Activated CD4-positive, alpha-beta memory T cell treated with anti-CD3 and anti-CD28 coated beads, Interleukin-2, amount 10 ng/mL, durations not matched to agents 7 days and 5 days (primary cell): ENCODE measurements at regions not wholly inside any gene's neighbourhood (a gene's known extent, or its start where the extent isn't known, plus 50 kb on each side); places are given as distances from the start of the nearest gene placed in this dataset.

Experiments used
- CTCF ChIA-PET: fragments of 350-600 bp; sonication (Branson Sonifier 250); formaldehyde crosslinking; loops from one replicate; lab custom pipeline; 2021; ENCODE audit warnings: antibody characterized with exemption, inconsistent platforms; lab: Charles Lee
- POLR2A ChIA-PET: fragments of 350-600 bp; sonication (Branson Sonifier 250); formaldehyde crosslinking; loops from one replicate; lab custom pipeline; 2021; ENCODE audit warnings: antibody characterized with exemption; lab: Charles Lee
- DNase-seq: peaks from one replicate; pipeline ENCODE4 v3.0.0-alpha.2; 2020
- H3K27ac Mint-ChIP-seq: one replicate; pipeline ENCODE4 v1.8.0; 2021; ENCODE audit warnings: mild to moderate bottlenecking, mixed read lengths
- H3K27me3 Mint-ChIP-seq: one replicate; pipeline ENCODE4 v1.8.0; 2021; ENCODE audit warnings: mixed read lengths
- H3K36me3 Mint-ChIP-seq: one replicate; pipeline ENCODE4 v1.8.0; 2021; ENCODE audit warnings: low read depth, mixed read lengths
- H3K4me1 Mint-ChIP-seq: one replicate; pipeline ENCODE4 v1.8.0; 2021; ENCODE audit warnings: mixed read lengths
- H3K4me3 Mint-ChIP-seq: one replicate; pipeline ENCODE4 v1.8.0; 2021; ENCODE audit warnings: mild to moderate bottlenecking, mixed read lengths
- H3K9me3 Mint-ChIP-seq: one replicate; pipeline ENCODE4 v1.8.0; 2021; ENCODE audit warnings: mixed read lengths

DNA sequence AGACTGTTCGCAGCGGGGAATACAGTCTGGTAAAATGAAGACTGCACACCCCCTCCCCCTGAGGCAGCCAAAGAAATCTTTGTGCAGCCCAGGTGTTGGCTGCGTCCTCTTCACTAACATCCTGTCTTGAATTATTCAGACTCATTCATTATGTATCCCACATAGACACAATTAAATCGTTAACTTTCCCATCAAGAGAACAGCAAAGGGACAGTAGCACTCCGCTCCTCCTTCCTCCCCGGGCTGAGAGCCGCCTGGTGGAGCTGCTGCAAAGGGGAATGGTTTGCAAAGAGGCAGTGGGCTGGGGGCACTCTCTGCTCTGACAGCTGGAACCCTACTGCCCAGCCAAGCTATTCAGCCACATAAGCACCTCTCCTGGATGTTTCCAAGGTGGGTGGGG lies 290.0 kb upstream of the SOX9 start:
- no peak for DNase-seq
- H3K4me1 Mint-ChIP-seq: no peaks in the 10 kb centered on the region
- H3K27ac Mint-ChIP-seq: no peak overlapping the region
- POLR2A ChIA-PET: no interaction called here
- H3K9me3 Mint-ChIP-seq: peaks cover 4% of the 10 kb centered on the region
- no peaks in the 10 kb centered on the region for H3K27me3 Mint-ChIP-seq
- CTCF ChIA-PET: no interaction called here
- no peak overlapping the region for H3K4me3 Mint-ChIP-seq
- no peaks in the 10 kb centered on the region for H3K36me3 Mint-ChIP-seq

DNA sequence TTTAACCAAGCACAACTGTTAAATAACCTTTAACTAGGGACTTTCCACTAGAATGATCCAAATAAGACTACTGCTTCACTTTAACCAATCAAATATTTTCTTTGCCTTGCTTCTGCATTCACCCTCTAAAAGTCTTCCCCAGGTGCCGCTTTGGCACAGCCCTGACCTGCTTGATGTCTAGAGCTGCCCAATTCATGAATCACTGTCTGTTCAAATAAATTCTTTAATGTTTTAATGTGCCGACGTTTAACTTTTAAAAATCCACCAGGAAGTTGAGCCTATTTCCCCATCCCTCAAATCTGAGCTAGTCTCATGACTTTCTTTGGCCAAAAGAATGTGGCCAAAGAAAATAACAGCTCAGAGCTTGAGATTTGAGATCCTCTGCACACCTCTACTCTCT lies 277.8 kb upstream of the SOX9 start:
- Mint-ChIP-seq H3K36me3 (no peaks in the 10 kb centered on the region), H3K27me3 (no peaks in the 10 kb centered on the region), H3K4me3 (no peak overlapping the region), H3K27ac (no peak overlapping the region), H3K9me3 (peaks cover 3% of the 10 kb centered on the region), H3K4me1 (no peaks in the 10 kb centered on the region)
- no peak for DNase-seq
- POLR2A ChIA-PET: no interaction called here
- CTCF ChIA-PET: no interaction called here

DNA sequence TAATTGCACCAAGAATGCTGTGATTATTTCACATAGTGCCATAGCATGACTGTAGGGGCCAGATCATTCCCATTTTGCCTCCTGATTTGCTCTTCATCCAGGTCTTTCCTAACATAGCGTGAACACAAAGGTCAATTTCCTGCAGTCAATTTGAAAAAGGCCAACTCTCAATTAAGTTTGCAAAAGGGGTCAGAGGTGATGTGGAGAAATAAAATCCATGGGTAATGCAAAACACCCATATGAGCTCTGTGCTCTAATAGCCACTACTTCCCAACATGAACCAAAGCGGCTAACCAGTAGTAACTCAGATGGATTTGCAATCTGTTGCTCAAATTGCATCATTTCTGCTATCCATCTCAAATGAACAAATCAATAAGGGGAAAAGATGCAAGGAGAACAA lies 275.5 kb upstream of the SOX9 start:
- ChIA-PET POLR2A (no interaction called here), CTCF (no interaction called here)
- Mint-ChIP-seq H3K4me1 (no peaks in the 10 kb centered on the region), H3K27me3 (no peaks in the 10 kb centered on the region), H3K9me3 (peaks cover 3% of the 10 kb centered on the region), H3K27ac (no peak overlapping the region), H3K36me3 (no peaks in the 10 kb centered on the region), H3K4me3 (no peak overlapping the region)
- DNase-seq: no peak

DNA sequence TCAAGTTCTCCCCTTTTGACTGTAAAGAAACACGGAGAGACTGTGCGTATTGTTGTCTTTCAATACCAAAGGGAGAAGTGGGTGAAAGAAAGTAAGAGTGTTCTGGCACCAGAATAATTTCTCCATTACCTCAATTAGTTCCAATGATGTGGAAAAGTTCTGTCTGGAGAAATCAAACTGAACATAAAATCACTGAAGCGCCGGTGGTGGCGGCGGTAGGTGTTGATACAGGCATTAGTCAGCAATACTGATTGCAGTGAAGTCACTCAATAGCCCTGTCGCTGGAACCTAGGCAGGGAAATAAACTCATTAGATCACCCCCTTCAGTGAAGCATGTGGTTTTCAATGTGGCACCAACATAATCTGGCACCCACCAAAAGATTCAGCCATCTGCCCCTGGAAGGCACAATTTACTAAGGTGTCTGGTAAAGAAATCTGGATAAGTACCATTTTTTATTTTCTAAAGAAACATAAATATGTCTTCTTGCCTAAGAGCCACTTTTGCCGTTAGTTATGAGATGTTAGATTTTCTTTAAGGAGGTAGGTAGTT lies 274.2 kb upstream of the SOX9 start:
- POLR2A ChIA-PET: no interaction called here
- no peak overlapping the region for H3K27ac Mint-ChIP-seq
- H3K27me3 Mint-ChIP-seq: no peaks in the 10 kb centered on the region
- H3K4me1 Mint-ChIP-seq: no peaks in the 10 kb centered on the region
- CTCF ChIA-PET: no interaction called here
- no peak overlapping the region for H3K4me3 Mint-ChIP-seq
- peaks cover 3% of the 10 kb centered on the region for H3K9me3 Mint-ChIP-seq
- DNase-seq: no peak
- no peaks in the 10 kb centered on the region for H3K36me3 Mint-ChIP-seq

GRCh38 chr17:71849783-71850768 lies 270.7 kb upstream of the SOX9 start:
- Mint-ChIP-seq H3K4me1 (no peaks in the 10 kb centered on the region), H3K27ac (no peak overlapping the region), H3K9me3 (no peaks in the 10 kb centered on the region), H3K36me3 (no peaks in the 10 kb centered on the region), H3K4me3 (no peak overlapping the region), H3K27me3 (no peaks in the 10 kb centered on the region)
- DNase-seq: no peak
- CTCF ChIA-PET: no interaction called here
- POLR2A ChIA-PET: no interaction called here

DNA sequence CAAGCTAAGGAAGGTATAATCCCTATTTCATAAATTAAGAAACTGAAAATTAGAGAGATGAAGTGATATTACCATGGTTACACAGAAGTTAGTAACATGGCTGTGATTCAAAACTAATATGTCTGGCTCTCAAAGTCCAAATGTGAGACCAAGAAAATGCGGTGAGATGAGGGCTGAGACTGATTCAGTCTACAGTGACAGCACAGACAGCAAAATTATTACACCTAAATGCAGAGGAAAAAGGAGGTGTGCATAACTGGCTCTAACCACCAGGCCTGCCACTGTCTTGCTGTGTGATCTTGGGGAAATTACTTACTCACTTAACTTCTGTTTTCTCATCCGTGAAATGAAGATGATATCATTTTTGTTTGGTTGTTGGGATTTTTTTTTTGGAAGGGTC lies 270.0 kb upstream of the SOX9 start:
- H3K27ac Mint-ChIP-seq: no peak overlapping the region
- no peaks in the 10 kb centered on the region for H3K9me3 Mint-ChIP-seq
- no peak overlapping the region for H3K4me3 Mint-ChIP-seq
- no peak for DNase-seq
- H3K27me3 Mint-ChIP-seq: no peaks in the 10 kb centered on the region
- no peaks in the 10 kb centered on the region for H3K36me3 Mint-ChIP-seq
- no peaks in the 10 kb centered on the region for H3K4me1 Mint-ChIP-seq
- ChIA-PET POLR2A (no interaction called here), CTCF (no interaction called here)

GRCh38 chr17:71855010-71855409 lies 265.8 kb upstream of the SOX9 start:
- Mint-ChIP-seq H3K4me3 (no peak overlapping the region), H3K27me3 (no peaks in the 10 kb centered on the region), H3K27ac (no peak overlapping the region), H3K4me1 (no peaks in the 10 kb centered on the region), H3K36me3 (no peaks in the 10 kb centered on the region), H3K9me3 (no peaks in the 10 kb centered on the region)
- CTCF ChIA-PET: no interaction called here
- no peak for DNase-seq
- POLR2A ChIA-PET: no interaction called here

DNA sequence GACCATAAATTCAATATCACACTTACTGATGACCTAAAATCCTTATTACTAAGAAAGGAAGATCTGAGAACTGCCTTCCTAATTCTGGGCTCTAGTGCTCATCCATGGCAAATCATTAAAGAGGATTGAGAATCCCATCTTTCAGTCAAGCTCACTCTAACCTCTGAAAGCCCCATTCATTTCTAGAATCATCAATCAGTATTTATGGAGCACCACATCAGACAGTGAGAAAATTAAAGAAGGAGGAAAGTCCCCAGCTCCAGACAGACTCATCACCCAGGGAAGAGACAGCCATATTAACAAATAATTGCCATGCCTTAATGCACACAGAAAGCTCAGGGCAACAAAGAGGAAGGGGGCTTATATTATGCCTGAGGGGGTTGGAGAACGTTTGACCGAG lies 256.1 kb upstream of the SOX9 start:
- Mint-ChIP-seq H3K36me3 (no peaks in the 10 kb centered on the region), H3K27ac (no peak overlapping the region), H3K4me1 (no peaks in the 10 kb centered on the region), H3K9me3 (no peaks in the 10 kb centered on the region), H3K4me3 (no peak overlapping the region), H3K27me3 (no peaks in the 10 kb centered on the region)
- no peak for DNase-seq
- POLR2A ChIA-PET: no interaction called here
- CTCF ChIA-PET: no interaction called here

DNA sequence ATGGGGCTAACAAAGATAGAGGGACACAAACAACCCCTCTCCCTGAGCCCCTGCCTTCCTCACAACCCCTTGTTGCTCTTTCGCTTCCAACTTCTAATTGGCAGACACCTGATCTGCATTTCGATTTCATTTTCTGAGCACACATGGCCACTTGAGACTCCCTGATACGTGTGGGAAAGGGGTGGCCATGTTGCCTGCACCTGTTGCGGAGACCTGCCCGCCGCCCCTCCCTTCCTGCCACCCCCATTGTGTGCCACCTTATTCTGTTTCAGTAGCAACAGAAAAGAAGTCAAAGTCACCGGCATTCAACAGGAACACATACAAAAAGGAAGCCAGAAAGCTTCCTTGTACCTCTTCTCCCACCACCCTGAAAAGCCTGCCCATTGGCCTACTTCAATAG lies 254.7 kb upstream of the SOX9 start:
- no peaks in the 10 kb centered on the region for H3K27me3 Mint-ChIP-seq
- H3K4me1 Mint-ChIP-seq: no peaks in the 10 kb centered on the region

DNA sequence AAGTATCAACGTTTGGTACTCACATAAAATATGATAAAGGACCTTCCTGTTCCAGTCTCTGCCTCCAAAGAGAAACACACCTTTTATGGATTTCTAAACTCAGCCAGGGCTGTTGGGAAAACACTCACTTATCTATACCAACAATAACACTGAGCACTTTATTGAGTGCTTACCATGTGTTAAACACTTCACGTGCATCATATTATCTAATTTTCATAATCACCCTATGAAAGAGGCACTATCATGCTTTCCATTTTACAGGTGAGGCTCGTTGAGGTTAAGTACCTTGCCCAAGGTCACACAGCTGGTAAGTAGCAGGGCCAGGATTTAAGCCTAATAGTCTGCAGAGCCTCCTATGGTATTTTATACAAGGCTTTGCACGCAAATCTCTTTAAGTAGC lies 251.5 kb upstream of the SOX9 start:
- H3K4me1 Mint-ChIP-seq: no peaks in the 10 kb centered on the region
- H3K9me3 Mint-ChIP-seq: no peaks in the 10 kb centered on the region
- ChIA-PET POLR2A (no interaction called here), CTCF (no interaction called here)
- no peaks in the 10 kb centered on the region for H3K27me3 Mint-ChIP-seq
- no peak overlapping the region for H3K27ac Mint-ChIP-seq
- no peak for DNase-seq
- no peak overlapping the region for H3K4me3 Mint-ChIP-seq
- no peaks in the 10 kb centered on the region for H3K36me3 Mint-ChIP-seq

More for the DNA sequence above, 254.7 kb upstream of the SOX9 start:
- CTCF ChIA-PET: no interaction called here
- H3K27ac Mint-ChIP-seq: no peak overlapping the region
- H3K4me3 Mint-ChIP-seq: no peak overlapping the region
- H3K36me3 Mint-ChIP-seq: no peaks in the 10 kb centered on the region
- no peaks in the 10 kb centered on the region for H3K9me3 Mint-ChIP-seq
- DNase-seq: no peak
- POLR2A ChIA-PET: no interaction called here

- H3K27ac Mint-ChIP-seq: no peak overlapping the region
- DNase-seq: no peak
- H3K4me1 Mint-ChIP-seq: no peaks in the 10 kb centered on the region
- CTCF ChIA-PET: no interaction called here
- H3K4me3 Mint-ChIP-seq: no peak overlapping the region
- POLR2A ChIA-PET: no interaction called here
- H3K36me3 Mint-ChIP-seq: no peaks in the 10 kb centered on the region
- H3K9me3 Mint-ChIP-seq: no peaks in the 10 kb centered on the region
- no peaks in the 10 kb centered on the region for H3K27me3 Mint-ChIP-seq
Measured at GRCh38 chr17:71869841-71870545, 250.8 kb upstream of the SOX9 start.

DNA sequence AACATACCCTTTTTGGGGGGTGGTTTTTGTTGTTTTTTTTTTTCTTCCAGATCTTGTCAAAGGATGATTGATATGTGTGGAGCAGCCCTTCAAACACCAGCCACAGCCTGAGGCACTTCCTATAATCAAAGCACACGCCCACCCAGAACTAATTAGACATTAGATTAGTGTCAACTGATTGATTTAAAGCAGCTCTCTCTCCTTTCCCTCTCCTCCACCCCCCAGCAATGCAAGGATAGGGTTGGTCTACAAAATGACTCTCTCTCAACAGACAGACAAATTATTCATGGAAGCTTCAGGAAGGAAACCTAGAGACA lies 250.3 kb upstream of the SOX9 start:
- H3K4me3 Mint-ChIP-seq: no peak overlapping the region
- CTCF ChIA-PET: no interaction called here
- no peaks in the 10 kb centered on the region for H3K27me3 Mint-ChIP-seq

DNA sequence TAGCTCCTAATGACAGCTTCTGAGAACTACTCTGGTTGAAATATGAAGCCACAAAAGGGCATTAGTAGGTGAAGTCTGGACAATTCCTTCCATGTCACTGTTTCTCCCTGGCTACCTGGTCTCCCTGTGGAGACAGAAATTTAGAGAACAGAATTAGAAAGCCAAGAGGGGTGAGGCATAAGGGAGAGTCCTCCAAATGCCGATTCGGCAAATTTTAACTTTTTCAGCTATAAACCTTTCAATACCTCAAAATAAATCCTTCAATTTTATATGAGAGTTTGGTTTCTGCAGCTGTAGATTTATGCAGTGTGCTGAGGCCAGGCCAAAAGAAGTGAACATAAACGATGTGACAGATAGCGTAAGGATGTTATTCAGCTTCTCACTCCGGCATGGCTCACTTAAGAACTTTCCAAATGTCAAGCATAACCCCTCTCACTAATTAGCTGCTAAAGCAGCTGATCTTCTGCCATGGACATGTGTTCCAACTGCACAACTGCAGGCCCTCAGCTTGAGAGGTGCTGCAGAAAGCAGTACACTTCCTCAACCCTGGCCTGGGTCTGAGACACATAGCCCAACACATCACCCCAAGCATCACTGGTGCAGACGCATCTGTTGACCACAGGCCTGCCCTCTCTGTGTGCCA lies 247.9 kb upstream of the SOX9 start:
- H3K36me3 Mint-ChIP-seq: no peaks in the 10 kb centered on the region
- no peak overlapping the region for H3K27ac Mint-ChIP-seq
- no peak for DNase-seq
- no peaks in the 10 kb centered on the region for H3K27me3 Mint-ChIP-seq
- ChIA-PET CTCF (no interaction called here), POLR2A (no interaction called here)
- H3K4me1 Mint-ChIP-seq: no peaks in the 10 kb centered on the region
- no peaks in the 10 kb centered on the region for H3K9me3 Mint-ChIP-seq
- H3K4me3 Mint-ChIP-seq: no peak overlapping the region

More for the DNA sequence above, 250.3 kb upstream of the SOX9 start:
- no peaks in the 10 kb centered on the region for H3K36me3 Mint-ChIP-seq
- DNase-seq: no peak
- no peaks in the 10 kb centered on the region for H3K4me1 Mint-ChIP-seq
- POLR2A ChIA-PET: no interaction called here
- H3K9me3 Mint-ChIP-seq: no peaks in the 10 kb centered on the region
- no peak overlapping the region for H3K27ac Mint-ChIP-seq
